ENCODE measurements at regions not wholly inside any gene's neighbourhood (a gene's known extent, or its start where the extent isn't known, plus 50 kb on each side); places are given as distances from the start of the nearest gene placed in this dataset.

GRCh38 chrX:140434347-140434746 lies 70.5 kb downstream of the SOX3 start:
- Histone ChIP-seq H3K4me3 (ENCODE audit: low read depth, low read length, poor library complexity, severe bottlenecking) (no peak overlapping the region), H3K27ac (ENCODE audit: low read depth, low read length, poor library complexity, severe bottlenecking) (no peak overlapping the region), H3K9me3 (ENCODE audit: low read depth, low read length, poor library complexity, severe bottlenecking) (no peaks in the 10 kb centered on the region), H3K27me3 (replicated peaks; ENCODE audit: insufficient read depth, low read depth, low read length, poor library complexity) (peaks cover 6% of the 10 kb centered on the region), H3K36me3 (ENCODE audit: insufficient read depth, low read length, poor library complexity, severe bottlenecking) (no peaks in the 10 kb centered on the region), H3K4me1 (ENCODE audit: insufficient read depth, low read length, poor library complexity, severe bottlenecking) (no peaks in the 10 kb centered on the region)
- TF ChIP-seq CTCF (conservative IDR thresholded peaks at IDR 0.05; ENCODE audit: low read depth, low read length) (no peak), EZH2 (IDR thresholded peaks at IDR 0.05; ENCODE audit: borderline replicate concordance, low read depth, low read length, poor library complexity, severe bottlenecking) (no peak)
- ChIA-PET POLR2A (ENCODE audit: low non-redundant PET) (no interaction called here), CTCF (no interaction called here)
- intact Hi-C loops (cut with micrococcal nuclease; ENCODE audit: unreplicated experiment), result no loop called here
- no peak for DNase-seq (ENCODE audit: low spot score)
- no TSS peak for BruUV-seq (replicated peaks)

- intact Hi-C loops (cut with micrococcal nuclease; ENCODE audit: unreplicated experiment), result no loop called here
- H3K9me3 ChIP-seq (ENCODE audit: low read depth, low read length, poor library complexity, severe bottlenecking), result no peaks in the 10 kb centered on the region
- peaks cover 6% of the 10 kb centered on the region for H3K27me3 ChIP-seq (replicated peaks; ENCODE audit: insufficient read depth, low read depth, low read length, poor library complexity)
- no TSS peak for BruUV-seq (replicated peaks)
- no peaks in the 10 kb centered on the region for H3K36me3 ChIP-seq (ENCODE audit: insufficient read depth, low read length, poor library complexity, severe bottlenecking)
- CTCF ChIA-PET, result no interaction called here
- H3K4me3 ChIP-seq (ENCODE audit: low read depth, low read length, poor library complexity, severe bottlenecking), result no peak overlapping the region
- no peak for DNase-seq (ENCODE audit: low spot score)
- POLR2A ChIA-PET (ENCODE audit: low non-redundant PET), result no interaction called here
- TF ChIP-seq CTCF (conservative IDR thresholded peaks at IDR 0.05; ENCODE audit: low read depth, low read length), result no peak
- TF ChIP-seq EZH2 (IDR thresholded peaks at IDR 0.05; ENCODE audit: borderline replicate concordance, low read depth, low read length, poor library complexity, severe bottlenecking), result no peak
- no peak overlapping the region for H3K27ac ChIP-seq (ENCODE audit: low read depth, low read length, poor library complexity, severe bottlenecking)
- no peaks in the 10 kb centered on the region for H3K4me1 ChIP-seq (ENCODE audit: insufficient read depth, low read length, poor library complexity, severe bottlenecking)
Observed at GRCh38 chrX:140433582-140433981, 71.3 kb downstream of the SOX3 start.

- Histone ChIP-seq H3K27ac (ENCODE audit: low read depth, low read length, poor library complexity, severe bottlenecking) (no peak overlapping the region), H3K27me3 (replicated peaks; ENCODE audit: insufficient read depth, low read depth, low read length, poor library complexity) (peaks cover 6% of the 10 kb centered on the region), H3K9me3 (ENCODE audit: low read depth, low read length, poor library complexity, severe bottlenecking) (no peaks in the 10 kb centered on the region), H3K4me1 (ENCODE audit: insufficient read depth, low read length, poor library complexity, severe bottlenecking) (no peaks in the 10 kb centered on the region), H3K36me3 (ENCODE audit: insufficient read depth, low read length, poor library complexity, severe bottlenecking) (no peaks in the 10 kb centered on the region), H3K4me3 (ENCODE audit: low read depth, low read length, poor library complexity, severe bottlenecking) (no peak overlapping the region)
- ChIA-PET CTCF (no interaction called here), POLR2A (ENCODE audit: low non-redundant PET) (no interaction called here)
- BruUV-seq (replicated peaks), result no TSS peak
- no peak for TF ChIP-seq CTCF (conservative IDR thresholded peaks at IDR 0.05; ENCODE audit: low read depth, low read length)
- no peak for TF ChIP-seq EZH2 (IDR thresholded peaks at IDR 0.05; ENCODE audit: borderline replicate concordance, low read depth, low read length, poor library complexity, severe bottlenecking)
- DNase-seq (ENCODE audit: low spot score), result no peak
- intact Hi-C loops (cut with micrococcal nuclease; ENCODE audit: unreplicated experiment), result no loop called here
Observed at GRCh38 chrX:140432346-140433175, 72.3 kb downstream of the SOX3 start.
